ENCODE measurements at regions not wholly inside any gene's neighbourhood (a gene's known extent, or its start where the extent isn't known, plus 50 kb on each side); places are given as distances from the start of the nearest gene placed in this dataset.

DNA sequence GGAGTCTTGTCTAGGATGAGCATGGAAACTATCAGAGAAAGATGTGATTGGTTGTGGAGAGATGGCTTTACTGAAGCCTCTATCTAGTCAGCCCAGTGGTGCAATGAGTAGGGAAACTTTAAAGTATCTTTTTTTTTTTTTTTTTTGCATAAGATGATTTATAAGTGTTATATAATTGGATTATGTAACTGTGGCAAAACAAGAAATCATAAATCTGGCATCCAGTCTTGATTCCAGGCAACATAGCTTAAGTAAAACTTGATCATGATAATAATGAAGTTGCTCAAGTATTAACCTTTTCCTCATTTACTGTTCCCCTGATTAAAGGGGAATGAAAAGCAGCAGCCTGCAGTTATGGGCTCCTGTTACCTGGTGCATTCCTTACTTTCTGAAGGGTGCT lies 538.0 kb upstream of the ATP2B1 start:
- TF ChIP-seq, protein P1, sequence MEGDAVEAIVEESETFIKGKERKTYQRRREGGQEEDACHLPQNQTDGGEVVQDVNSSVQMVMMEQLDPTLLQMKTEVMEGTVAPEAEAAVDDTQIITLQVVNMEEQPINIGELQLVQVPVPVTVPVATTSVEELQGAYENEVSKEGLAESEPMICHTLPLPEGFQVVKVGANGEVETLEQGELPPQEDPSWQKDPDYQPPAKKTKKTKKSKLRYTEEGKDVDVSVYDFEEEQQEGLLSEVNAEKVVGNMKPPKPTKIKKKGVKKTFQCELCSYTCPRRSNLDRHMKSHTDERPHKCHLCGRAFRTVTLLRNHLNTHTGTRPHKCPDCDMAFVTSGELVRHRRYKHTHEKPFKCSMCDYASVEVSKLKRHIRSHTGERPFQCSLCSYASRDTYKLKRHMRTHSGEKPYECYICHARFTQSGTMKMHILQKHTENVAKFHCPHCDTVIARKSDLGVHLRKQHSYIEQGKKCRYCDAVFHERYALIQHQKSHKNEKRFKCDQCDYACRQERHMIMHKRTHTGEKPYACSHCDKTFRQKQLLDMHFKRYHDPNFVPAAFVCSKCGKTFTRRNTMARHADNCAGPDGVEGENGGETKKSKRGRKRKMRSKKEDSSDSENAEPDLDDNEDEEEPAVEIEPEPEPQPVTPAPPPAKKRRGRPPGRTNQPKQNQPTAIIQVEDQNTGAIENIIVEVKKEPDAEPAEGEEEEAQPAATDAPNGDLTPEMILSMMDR (IDR thresholded peaks at IDR 0.05; ENCODE audit: insufficient read depth, low read depth, low read length), result no peak
- Histone ChIP-seq H3K36me3 (ENCODE audit: control insufficient read depth, insufficient read depth, low read length) (no peaks in the 10 kb centered on the region), H3K4me3 (ENCODE audit: low read depth, low read length) (no peak overlapping the region), H3K27me3 (ENCODE audit: control insufficient read depth, insufficient read depth, low read length) (no peaks in the 10 kb centered on the region)
- POLR2A ChIA-PET, result interaction anchor here (0.5 kb wide), 1 partner anchor 76 kb away, joined by 3 read pairs; no protein-coding TSS in a partner anchor
- CTCF ChIA-PET, result no interaction called here
- DNase-seq (ENCODE audit: low read depth), result no peak

DNA sequence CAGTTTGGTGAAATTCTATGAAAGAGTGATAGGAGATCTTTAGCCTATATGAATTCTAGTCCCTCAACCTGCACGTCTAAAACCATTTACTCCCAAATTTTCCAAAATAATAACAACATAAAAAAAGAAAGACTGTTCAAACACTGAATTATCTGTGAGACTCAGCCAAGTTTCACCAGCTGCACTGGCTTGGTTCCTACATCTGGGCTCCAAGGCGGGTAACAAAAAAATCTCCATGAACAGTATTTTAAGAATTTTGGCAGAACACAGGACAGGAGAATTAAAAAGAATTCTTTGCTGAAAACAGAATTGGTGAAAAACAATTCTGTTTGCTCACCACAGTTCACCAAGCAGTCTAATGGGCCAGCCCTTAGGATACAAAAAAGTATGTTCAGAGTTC lies 536.8 kb upstream of the ATP2B1 start:
- Histone ChIP-seq H3K27me3 (ENCODE audit: control insufficient read depth, insufficient read depth, low read length) (no peaks in the 10 kb centered on the region), H3K36me3 (ENCODE audit: control insufficient read depth, insufficient read depth, low read length) (no peaks in the 10 kb centered on the region), H3K4me3 (ENCODE audit: low read depth, low read length) (no peak overlapping the region)
- DNase-seq (ENCODE audit: low read depth), result no peak
- TF ChIP-seq, protein P1 (IDR thresholded peaks at IDR 0.05; ENCODE audit: insufficient read depth, low read depth, low read length), result no peak
- ChIA-PET CTCF (no interaction called here), POLR2A (no interaction called here)

DNA sequence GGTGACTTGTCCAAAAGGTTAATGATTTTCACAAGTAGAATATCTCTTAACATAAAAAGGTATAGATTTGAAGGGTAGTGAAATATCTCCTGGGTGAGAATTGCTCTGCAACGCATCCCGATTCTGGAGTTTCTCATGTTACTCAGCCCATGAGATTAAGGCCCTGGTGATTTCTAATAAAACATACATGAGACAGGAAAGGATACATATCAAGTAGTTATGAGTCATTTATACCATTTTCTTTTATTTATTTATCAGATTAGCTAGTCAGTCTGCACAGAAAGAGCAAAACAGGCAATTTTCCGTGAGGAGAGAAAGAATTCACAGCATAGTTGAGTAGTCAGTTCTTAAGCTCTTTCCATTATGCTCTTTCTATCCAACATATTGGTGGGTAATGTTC lies 535.6 kb upstream of the ATP2B1 start:
- Histone ChIP-seq H3K27me3 (ENCODE audit: control insufficient read depth, insufficient read depth, low read length) (no peaks in the 10 kb centered on the region), H3K36me3 (ENCODE audit: control insufficient read depth, insufficient read depth, low read length) (no peaks in the 10 kb centered on the region), H3K4me3 (ENCODE audit: low read depth, low read length) (no peak overlapping the region)
- ChIA-PET POLR2A (no interaction called here), CTCF (interaction anchor here (0.6 to 1.1 kb wide), 2 partner anchors 16 to 30 kb away, joined by 3 read pairs; no protein-coding TSS in a partner anchor)
- TF ChIP-seq, protein P1 (IDR thresholded peaks at IDR 0.05; ENCODE audit: insufficient read depth, low read depth, low read length), result no peak
- no peak for DNase-seq (ENCODE audit: low read depth)

DNA sequence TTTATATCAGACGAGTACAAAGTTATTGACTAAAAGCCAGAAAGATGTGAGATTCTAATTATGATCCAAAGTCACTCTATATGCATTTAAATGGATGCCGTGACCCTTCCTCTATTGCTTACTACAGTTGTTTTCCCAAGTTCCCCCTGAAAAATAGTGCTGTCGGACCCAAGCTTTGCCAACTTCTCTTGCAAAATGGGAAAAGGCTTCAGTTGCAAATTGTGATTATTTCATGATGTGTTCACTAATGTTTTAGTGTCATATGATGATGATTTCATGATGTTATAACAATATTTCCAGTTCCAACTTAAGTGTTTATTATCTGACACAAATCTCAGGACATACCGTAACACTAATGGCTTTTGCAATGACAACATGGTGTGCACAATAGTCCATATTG lies 534.6 kb upstream of the ATP2B1 start:
- CTCF ChIA-PET, result interaction anchor here (1.1 kb wide), 1 partner anchor 29 kb away, joined by 3 read pairs; no protein-coding TSS in a partner anchor
- no peak for DNase-seq (ENCODE audit: low read depth)
- no peaks in the 10 kb centered on the region for H3K27me3 ChIP-seq (ENCODE audit: control insufficient read depth, insufficient read depth, low read length)
- TF ChIP-seq, protein P1 (IDR thresholded peaks at IDR 0.05; ENCODE audit: insufficient read depth, low read depth, low read length), result no peak
- POLR2A ChIA-PET, result no interaction called here
- H3K36me3 ChIP-seq (ENCODE audit: control insufficient read depth, insufficient read depth, low read length), result no peaks in the 10 kb centered on the region
- no peak overlapping the region for H3K4me3 ChIP-seq (ENCODE audit: low read depth, low read length)

- Histone ChIP-seq H3K36me3 (ENCODE audit: control insufficient read depth, insufficient read depth, low read length) (no peaks in the 10 kb centered on the region), H3K4me3 (ENCODE audit: low read depth, low read length) (no peak overlapping the region), H3K27me3 (ENCODE audit: control insufficient read depth, insufficient read depth, low read length) (no peaks in the 10 kb centered on the region)
- CTCF ChIA-PET, result no interaction called here
- TF ChIP-seq, protein P1 (IDR thresholded peaks at IDR 0.05; ENCODE audit: insufficient read depth, low read depth, low read length), result no peak
- DNase-seq (ENCODE audit: low read depth), result no peak
- POLR2A ChIA-PET, result no interaction called here
These were observed 531.2 kb upstream of the ATP2B1 start for GRCh38 chr12:90239732-90240260.

All from BJ (cell line).